ENCODE measurements at regions not wholly inside any gene's neighbourhood (a gene's known extent, or its start where the extent isn't known, plus 50 kb on each side); places are given as distances from the start of the nearest gene placed in this dataset.
"Not testable (repeated sequence)": the region's sequence is repeated elsewhere in the genome, so short reads cannot be mapped to it uniquely, and the experiment has no call there.

GRCh38 chr1:209116705-209117104 is 466.8 kb upstream of the CAMK1G start:
- TF ChIP-seq REST (IDR thresholded peaks at IDR 0.05; ENCODE audit: insufficient read depth in 1 of 2, low read depth in 2 of 2, low read length in 1 of 2): no peak
- TF ChIP-seq SIN3A (IDR thresholded peaks at IDR 0.05; ENCODE audit: borderline replicate concordance, insufficient read depth, low read depth, low read length): no peak
- no peak for TF ChIP-seq TCF7L2 (IDR thresholded peaks at IDR 0.05; ENCODE audit: low read depth, low read length)
- TF ChIP-seq CTCF (IDR thresholded peaks at IDR 0.05): no peak
- no peak for TF ChIP-seq POLR2AphosphoS5 (IDR thresholded peaks at IDR 0.05; ENCODE audit: low read depth, low read length)
- Histone ChIP-seq H3K4me3 (ENCODE audit: low read depth in 2 of 2, low read length in 2 of 2) (no peak overlapping the region), H3K4me1 (ENCODE audit: control insufficient read depth, insufficient read depth, low read length) (no peaks in the 10 kb centered on the region), H3K9me3 (ENCODE audit: control insufficient read depth, insufficient read depth, low read depth, low read length) (no peaks in the 10 kb centered on the region), H3K27me3 (ENCODE audit: control insufficient read depth, insufficient read depth, low read length) (no peaks in the 10 kb centered on the region), H3K36me3 (ENCODE audit: control insufficient read depth, insufficient read depth, low read length) (no peaks in the 10 kb centered on the region), H3K27ac (ENCODE audit: low read length) (no peak overlapping the region)
- DNase-seq (ENCODE audit: low read depth, low spot score): no peak
- no TSS peak for BruUV-seq (replicated peaks)
- ChIA-PET POLR2A (no interaction called here), CTCF (no interaction called here)
- ATAC-seq: no peak
- in situ Hi-C loops (cut with HindIII; ENCODE audit: low pct_unique_long_range_greater_than_20kb, low sequenced_read_pairs) (no loop called here), intact Hi-C loops (cut with micrococcal nuclease; ENCODE audit: unreplicated experiment) (no loop called here)

- Histone ChIP-seq H3K4me1 (ENCODE audit: control insufficient read depth, insufficient read depth, low read length) (no peaks in the 10 kb centered on the region), H3K27me3 (ENCODE audit: control insufficient read depth, insufficient read depth, low read length) (no peaks in the 10 kb centered on the region), H3K27ac (ENCODE audit: low read length) (no peak overlapping the region), H3K4me3 (ENCODE audit: low read depth in 2 of 2, low read length in 2 of 2) (no peak overlapping the region), H3K9me3 (ENCODE audit: control insufficient read depth, insufficient read depth, low read depth, low read length) (no peaks in the 10 kb centered on the region), H3K36me3 (ENCODE audit: control insufficient read depth, insufficient read depth, low read length) (no peaks in the 10 kb centered on the region)
- in situ Hi-C loops (cut with HindIII; ENCODE audit: low pct_unique_long_range_greater_than_20kb, low sequenced_read_pairs) (no loop called here), intact Hi-C loops (cut with micrococcal nuclease; ENCODE audit: unreplicated experiment) (no loop called here)
- no peak for TF ChIP-seq REST (IDR thresholded peaks at IDR 0.05; ENCODE audit: insufficient read depth in 1 of 2, low read depth in 2 of 2, low read length in 1 of 2)
- TF ChIP-seq SIN3A (IDR thresholded peaks at IDR 0.05; ENCODE audit: borderline replicate concordance, insufficient read depth, low read depth, low read length): no peak
- DNase-seq (ENCODE audit: low read depth, low spot score) (no peak), ATAC-seq (no peak)
- CTCF ChIA-PET: no interaction called here
- no TSS peak for BruUV-seq (replicated peaks)
- POLR2A ChIA-PET: no interaction called here
Measured at GRCh38 chr1:209123601-209124000, 459.9 kb upstream of the CAMK1G start.

GRCh38 chr1:209129091-209129490 is 454.4 kb upstream of the CAMK1G start:
- POLR2A ChIA-PET; ATAC-seq; H3K9me3 ChIP-seq (ENCODE audit: control insufficient read depth, insufficient read depth, low read depth, low read length); DNase-seq (ENCODE audit: low read depth, low spot score); H3K4me1 ChIP-seq (ENCODE audit: control insufficient read depth, insufficient read depth, low read length); CTCF ChIA-PET; H3K27me3 ChIP-seq (ENCODE audit: control insufficient read depth, insufficient read depth, low read length); in situ Hi-C loops (cut with HindIII; ENCODE audit: low pct_unique_long_range_greater_than_20kb, low sequenced_read_pairs); BruUV-seq (replicated peaks); H3K4me3 ChIP-seq (ENCODE audit: low read depth in 2 of 2, low read length in 2 of 2); H3K36me3 ChIP-seq (ENCODE audit: control insufficient read depth, insufficient read depth, low read length); intact Hi-C loops (cut with micrococcal nuclease; ENCODE audit: unreplicated experiment); H3K27ac ChIP-seq (ENCODE audit: low read length): not testable (repeated sequence)
